Caco-2 (cell line): ENCODE measurements at regions not wholly inside any gene's neighbourhood (a gene's known extent, or its start where the extent isn't known, plus 50 kb on each side); places are given as distances from the start of the nearest gene placed in this dataset.

ENCODE experiments used
- BruUV-seq: library from RNA; stranded (reverse); fragments of 400-500 nt; replicated peaks from 2 replicates; lab custom pipeline; 2021; lab: Mats Ljungman, UMichigan
- CTCF ChIA-PET: fragments of 300-600 bp; sonication (Branson Sonifier 250); formaldehyde crosslinking; loops from one replicate; lab custom pipeline; 2022; ENCODE audit warnings: antibody characterized with exemption; lab: Charles Lee
- POLR2A ChIA-PET: fragments of 300-600 bp; sonication (Branson Sonifier 250); formaldehyde crosslinking; loops from one replicate; lab custom pipeline; 2022; ENCODE audit warnings: antibody characterized with exemption; lab: Charles Lee
- DNase-seq, 2 experiments: peaks; one replicate each; pipeline versions ENCODE4 v3.0.0 to v3.0.0-alpha.2; 2020 to 2022
- H3K27me3 ChIP-seq: replicated peaks from 2 replicates; pipeline ENCODE4 v1.6.0; 2011; ENCODE audit warnings: low read length; ENCODE audit not compliant: control insufficient read depth, insufficient read depth
- H3K36me3 ChIP-seq: 2 replicates; pipeline ENCODE4 v1.5.1; 2011; ENCODE audit warnings: low read length; ENCODE audit not compliant: control insufficient read depth, insufficient read depth
- H3K4me1 ChIP-seq: fragments of 250-450 bp; sonication (Bioruptor Pico); 2 replicates; pipeline ENCODE4 v1.5.1; 2020; ENCODE audit warnings: mild to moderate bottlenecking
- H3K4me3 ChIP-seq: 2 replicates; pipeline ENCODE4 v1.5.1; 2011; ENCODE audit warnings: low read depth, mild to moderate bottlenecking, control low read depth, low read length
- H3K9me3 ChIP-seq: fragments of 250-450 bp; sonication (Bioruptor Pico); 2 replicates; pipeline ENCODE4 v1.5.1; 2020; ENCODE audit warnings: mild to moderate bottlenecking, moderate library complexity
- H3K27ac Mint-ChIP-seq: one replicate; pipeline ENCODE4 v1.8.0; 2022; ENCODE audit warnings: mixed read lengths; ENCODE audit not compliant: unreplicated experiment
- H3K27me3 Mint-ChIP-seq: one replicate; pipeline ENCODE4 v1.8.0; 2022; ENCODE audit warnings: mixed read lengths; ENCODE audit not compliant: insufficient read depth, unreplicated experiment
- H3K36me3 Mint-ChIP-seq: one replicate; pipeline ENCODE4 v1.8.0; 2022; ENCODE audit warnings: mild to moderate bottlenecking, mixed read lengths; ENCODE audit not compliant: insufficient read depth, unreplicated experiment
- H3K4me1 Mint-ChIP-seq: one replicate; pipeline ENCODE4 v1.8.0; 2022; ENCODE audit warnings: low read depth, mixed read lengths; ENCODE audit not compliant: unreplicated experiment
- H3K4me3 Mint-ChIP-seq: one replicate; pipeline ENCODE4 v1.8.0; 2022; ENCODE audit warnings: mild to moderate bottlenecking, moderate library complexity, mixed read lengths; ENCODE audit not compliant: unreplicated experiment
- H3K9me3 Mint-ChIP-seq: one replicate; pipeline ENCODE4 v1.8.0; 2022; ENCODE audit warnings: mixed read lengths; ENCODE audit not compliant: unreplicated experiment
- CTCF ChIP-seq, 2 experiments: fragments of 200-600 bp in 1 of 2; IDR thresholded peaks; 1 replicate in 1 of 2; 2 replicates in 1 of 2; pipeline versions ENCODE4 v1.5.1 to v1.8.0; 2011 to 2022; ENCODE audit warnings: antibody characterized with exemption in 1 of 2, control low read depth in 1 of 2, inconsistent platforms in 1 of 2, low read depth in 1 of 2, low read length in 1 of 2, mild to moderate bottlenecking in 1 of 2, moderate library complexity in 1 of 2; ENCODE audit not compliant: insufficient read depth in 1 of 2, severe bottlenecking in 1 of 2, unreplicated experiment in 1 of 2
- intact Hi-C: fragments of 100-400 bp; cut with micrococcal nuclease; formaldehyde crosslinking; loops from one replicate; pipeline ENCODE4 v1.10.0; 2022; ENCODE audit not compliant: unreplicated experiment

GRCh38 chr1:109816175-109816811, 52.6 kb upstream of the EPS8L3 start:
- ChIA-PET CTCF (no interaction called here), POLR2A (no interaction called here)
- H3K4me1 ChIP-seq: no peaks in the 10 kb centered on the region
- no peak overlapping the region for H3K27ac Mint-ChIP-seq
- TF ChIP-seq CTCF (IDR thresholded peaks at IDR 0.05; ENCODE audit: insufficient read depth in 1 of 2, low read depth in 1 of 2, low read length in 1 of 2, severe bottlenecking in 1 of 2, unreplicated experiment in 1 of 2): no peak
- no peak overlapping the region for H3K4me3 Mint-ChIP-seq
- H3K9me3 ChIP-seq: no peaks in the 10 kb centered on the region
- no peaks in the 10 kb centered on the region for H3K9me3 Mint-ChIP-seq
- no peaks in the 10 kb centered on the region for H3K27me3 Mint-ChIP-seq
- H3K36me3 ChIP-seq: no peaks in the 10 kb centered on the region
- no peaks in the 10 kb centered on the region for H3K36me3 Mint-ChIP-seq
- intact Hi-C loops: no loop called here
- H3K4me3 ChIP-seq: no peak overlapping the region
- no peaks in the 10 kb centered on the region for H3K27me3 ChIP-seq
- no TSS peak for BruUV-seq
- DNase-seq: no peak
- H3K4me1 Mint-ChIP-seq: no peaks in the 10 kb centered on the region

- CTCF ChIA-PET: no interaction called here
- H3K4me1 ChIP-seq: no peaks in the 10 kb centered on the region
Observed at GRCh38 chr1:109815809-109816174, 52.1 kb upstream of the EPS8L3 start.

GRCh38 chr1:109814993-109815786, 51.5 kb upstream of the EPS8L3 start:
- Histone ChIP-seq H3K4me3 (no peak overlapping the region), H3K27me3 (no peaks in the 10 kb centered on the region), H3K36me3 (no peaks in the 10 kb centered on the region), H3K9me3 (no peaks in the 10 kb centered on the region), H3K4me1 (no peaks in the 10 kb centered on the region)
- Mint-ChIP-seq H3K9me3 (no peaks in the 10 kb centered on the region), H3K27ac (no peak overlapping the region), H3K4me1 (no peaks in the 10 kb centered on the region), H3K27me3 (no peaks in the 10 kb centered on the region), H3K4me3 (no peak overlapping the region), H3K36me3 (no peaks in the 10 kb centered on the region)
- intact Hi-C loops: no loop called here
- DNase-seq: no peak
- no TSS peak for BruUV-seq
- no peak for TF ChIP-seq CTCF (IDR thresholded peaks at IDR 0.05; ENCODE audit: insufficient read depth in 1 of 2, low read depth in 1 of 2, low read length in 1 of 2, severe bottlenecking in 1 of 2, unreplicated experiment in 1 of 2)
- ChIA-PET POLR2A (no interaction called here), CTCF (no interaction called here)

More at GRCh38 chr1:109815809-109816174, 52.1 kb upstream of the EPS8L3 start:
- Histone ChIP-seq H3K4me3 (no peak overlapping the region), H3K27me3 (no peaks in the 10 kb centered on the region), H3K36me3 (no peaks in the 10 kb centered on the region), H3K9me3 (no peaks in the 10 kb centered on the region)
- H3K27me3 Mint-ChIP-seq: no peaks in the 10 kb centered on the region
- intact Hi-C loops: no loop called here
- H3K36me3 Mint-ChIP-seq: no peaks in the 10 kb centered on the region
- TF ChIP-seq CTCF (IDR thresholded peaks at IDR 0.05; ENCODE audit: insufficient read depth in 1 of 2, low read depth in 1 of 2, low read length in 1 of 2, severe bottlenecking in 1 of 2, unreplicated experiment in 1 of 2): no peak
- H3K4me1 Mint-ChIP-seq: no peaks in the 10 kb centered on the region
- POLR2A ChIA-PET: no interaction called here
- BruUV-seq: no TSS peak
- no peak overlapping the region for H3K27ac Mint-ChIP-seq
- no peak for DNase-seq
- no peaks in the 10 kb centered on the region for H3K9me3 Mint-ChIP-seq
- no peak overlapping the region for H3K4me3 Mint-ChIP-seq
